H1 (cell line): ENCODE measurements at regions not wholly inside any gene's neighbourhood (a gene's known extent, or its start where the extent isn't known, plus 50 kb on each side); places are given as distances from the start of the nearest gene placed in this dataset.

Experiments
- CTCF ChIA-PET: fragments of 300-600 bp; sonication (Branson Sonifier 250); formaldehyde crosslinking; loops from one replicate; lab custom pipeline; 2021; ENCODE audit not compliant: partially characterized antibody; lab: Charles Lee
- POLR2A ChIA-PET: fragments of 300-600 bp; sonication (Branson Sonifier 250); formaldehyde crosslinking; loops from one replicate; lab custom pipeline; 2021; ENCODE audit warnings: inconsistent platforms; ENCODE audit not compliant: partially characterized antibody; lab: Charles Lee
- DNase-seq, 2 experiments: peaks; one replicate each; pipeline versions ENCODE4 v3.0.0 to v3.0.0-alpha.2; 2010 to 2022; ENCODE audit warnings: low spot score in 2 of 2, low read depth in 1 of 2, mixed read lengths in 1 of 2
- FAIRE-seq: peaks from 2 replicates; lab custom pipeline; 2011; peaks lifted over from hg19 to GRCh38; lab: Jason Lieb, UNC
- H2AFZ ChIP-seq: 2 replicates; pipeline ENCODE4 v1.8.1; 2012; ENCODE audit warnings: low read length, inconsistent platforms
- H2AK5ac ChIP-seq: 2 replicates; pipeline ENCODE4 v1.6.1; 2013; ENCODE audit warnings: low read depth, low read length
- H2BK120ac ChIP-seq: replicated peaks from 2 replicates; pipeline ENCODE3; 2013; ENCODE audit warnings: low read depth, low read length, inconsistent platforms
- H2BK12ac ChIP-seq: 2 replicates; pipeline ENCODE4 v1.6.1; 2013; ENCODE audit warnings: low read depth, low read length
- H2BK15ac ChIP-seq: 2 replicates; pipeline ENCODE4 v1.6.1; 2013; ENCODE audit warnings: low read length
- H2BK20ac ChIP-seq: 2 replicates; pipeline ENCODE4 v1.6.1; 2013; ENCODE audit warnings: low read length
- H2BK5ac ChIP-seq: 2 replicates; pipeline ENCODE4 v1.6.1; 2013; ENCODE audit warnings: low read depth, low read length
- H3K14ac ChIP-seq: 2 replicates; pipeline ENCODE4 v1.6.1; 2013; ENCODE audit warnings: inconsistent platforms; ENCODE audit not compliant: insufficient read length
- H3K18ac ChIP-seq: 2 replicates; pipeline ENCODE4 v1.6.1; 2013; ENCODE audit warnings: low read length; ENCODE audit errors: extremely low read depth
- H3K23ac ChIP-seq: 2 replicates; pipeline ENCODE4 v1.6.1; 2013; ENCODE audit warnings: inconsistent platforms; ENCODE audit not compliant: insufficient read length
- H3K23me2 ChIP-seq: 2 replicates; pipeline ENCODE4 v1.6.1; 2013; ENCODE audit warnings: low read depth, low read length
- H3K27ac ChIP-seq: 2 replicates; pipeline ENCODE4 v1.6.1; 2011; ENCODE audit warnings: low read depth, low read length, inconsistent platforms
- H3K27me3 ChIP-seq, 4 experiments: replicated peaks in 1 of 4; 1 replicate in 1 of 4; 2 replicates in 3 of 4; pipeline versions ENCODE4 v1.6.1 to v1.8.1; 2011 to 2013; ENCODE audit warnings: low read length in 3 of 4, mild to moderate bottlenecking in 3 of 4, inconsistent platforms in 2 of 4, mixed read lengths in 2 of 4, moderate library complexity in 1 of 4; ENCODE audit not compliant: control insufficient read depth in 3 of 4, insufficient read depth in 3 of 4; ENCODE audit errors: extremely low read depth in 1 of 4
- H3K36me3 ChIP-seq, 4 experiments: 2 replicates each; pipeline versions ENCODE4 v1.6.1 to v1.8.1; 2011 to 2013; ENCODE audit warnings: mild to moderate bottlenecking in 4 of 4, low read length in 3 of 4, moderate library complexity in 2 of 4, control low read depth in 1 of 4, inconsistent platforms in 1 of 4; ENCODE audit not compliant: insufficient read depth in 4 of 4, control insufficient read depth in 2 of 4
- H3K4ac ChIP-seq: replicated peaks from 2 replicates; pipeline ENCODE3; 2013; ENCODE audit warnings: low read length, low read depth, mixed read lengths, inconsistent platforms; ENCODE audit not compliant: insufficient read length
- H3K4me1 ChIP-seq, 4 experiments: replicated peaks in 1 of 4; 1 replicate in 1 of 4; 2 replicates in 3 of 4; pipeline versions ENCODE4 v1.6.1 to v1.8.1; 2011 to 2013; ENCODE audit warnings: low read length in 3 of 4, inconsistent platforms in 2 of 4, mixed read lengths in 1 of 4; ENCODE audit not compliant: insufficient read depth in 4 of 4, control insufficient read depth in 3 of 4
- H3K4me2 ChIP-seq, 2 experiments: 2 replicates each; pipeline versions ENCODE4 v1.6.1 to v1.8.1; 2011 to 2013; ENCODE audit warnings: low read depth in 2 of 2, low read length in 2 of 2, control low read depth in 1 of 2, inconsistent platforms in 1 of 2, mild to moderate bottlenecking in 1 of 2; ENCODE audit not compliant: insufficient read depth in 1 of 2
- H3K4me3 ChIP-seq, 4 experiments: fragments of 200-600, 300-600 bp in 1 of 4; sonication (generic), shearing (Covaris generic), sonication (Bioruptor Twin) in 1 of 4; 2 replicates each; pipeline versions ENCODE4 v1.5.1 to v1.8.1; 2011 to 2016; ENCODE audit warnings: low read length in 4 of 4, low read depth in 3 of 4, control low read depth in 2 of 4, inconsistent platforms in 2 of 4, mild to moderate bottlenecking in 2 of 4, mixed read lengths in 1 of 4, moderate library complexity in 1 of 4; ENCODE audit not compliant: insufficient read depth in 2 of 4; ENCODE audit errors: extremely low read depth in 1 of 4
- H3K56ac ChIP-seq: replicated peaks from 2 replicates; pipeline ENCODE3; 2013; ENCODE audit warnings: low read depth, mild to moderate bottlenecking, mixed read lengths, low read length, inconsistent platforms; ENCODE audit not compliant: insufficient read length
- H3K79me1 ChIP-seq: 2 replicates; pipeline ENCODE4 v1.6.1; 2013; ENCODE audit warnings: low read depth, low read length, control low read depth
- H3K79me2 ChIP-seq, 2 experiments: 2 replicates each; pipeline versions ENCODE4 v1.6.1 to v1.8.1; 2012 to 2013; ENCODE audit warnings: low read length in 2 of 2, mild to moderate bottlenecking in 2 of 2, inconsistent platforms in 1 of 2; ENCODE audit not compliant: insufficient read depth in 2 of 2, control insufficient read depth in 1 of 2
- H3K9ac ChIP-seq, 4 experiments: replicated peaks in 1 of 4; 1 replicate in 1 of 4; 2 replicates in 3 of 4; pipeline versions ENCODE4 v1.6.1 to v1.8.1; 2011 to 2013; ENCODE audit warnings: low read depth in 3 of 4, low read length in 3 of 4, control low read depth in 2 of 4, mild to moderate bottlenecking in 2 of 4, moderate library complexity in 2 of 4, inconsistent platforms in 1 of 4; ENCODE audit errors: extremely low read depth in 1 of 4
- H3K9me3 ChIP-seq, 2 experiments: 2 replicates each; pipeline versions ENCODE4 v1.6.1 to v1.8.1; 2012 to 2013; ENCODE audit warnings: mild to moderate bottlenecking in 2 of 2, moderate library complexity in 2 of 2, control low read depth in 1 of 2, inconsistent platforms in 1 of 2, low read depth in 1 of 2, low read length in 1 of 2, mixed read lengths in 1 of 2; ENCODE audit not compliant: insufficient read depth in 2 of 2
- H4K20me1 ChIP-seq, 2 experiments: replicated peaks in 1 of 2; 2 replicates each; pipeline versions ENCODE3 to v1.8.1; 2011 to 2013; ENCODE audit warnings: inconsistent platforms in 2 of 2, low read length in 2 of 2, mild to moderate bottlenecking in 1 of 2; ENCODE audit not compliant: insufficient read depth in 2 of 2, control insufficient read depth in 1 of 2
- H4K5ac ChIP-seq: 2 replicates; pipeline ENCODE4 v1.6.1; 2013; ENCODE audit warnings: low read length, low read depth, mixed read lengths, inconsistent platforms; ENCODE audit not compliant: insufficient read length
- H4K8ac ChIP-seq: 2 replicates; pipeline ENCODE4 v1.8.0; 2013; ENCODE audit warnings: mild to moderate bottlenecking, moderate library complexity, low read length, inconsistent platforms; ENCODE audit not compliant: insufficient read depth; ENCODE audit errors: extremely low read depth
- H4K91ac ChIP-seq: replicated peaks from 2 replicates; pipeline ENCODE3; 2013; ENCODE audit warnings: low read length, mixed read lengths, inconsistent platforms; ENCODE audit not compliant: insufficient read length
- BCL11A ChIP-seq, 2 experiments: IDR thresholded peaks; one replicate each; pipeline ENCODE4 v1.6.1; 2011; ENCODE audit warnings: low read depth in 2 of 2, low read length in 2 of 2, mild to moderate bottlenecking in 2 of 2
- CREB1 ChIP-seq: IDR thresholded peaks from 2 replicates; pipeline ENCODE4 v1.6.1; 2012; ENCODE audit warnings: inconsistent platforms
- EP300 ChIP-seq, 2 experiments: IDR thresholded peaks; 1 replicate in 1 of 2; 2 replicates in 1 of 2; pipeline ENCODE4 v1.6.1; 2011 to 2012; ENCODE audit warnings: low read depth in 2 of 2, low read length in 2 of 2, mild to moderate bottlenecking in 2 of 2, borderline replicate concordance in 1 of 2, inconsistent platforms in 1 of 2, moderate library complexity in 1 of 2
- FOSL1 ChIP-seq: IDR thresholded peaks from 2 replicates; pipeline ENCODE4 v1.6.1; 2011; ENCODE audit warnings: mild to moderate bottlenecking, low read depth, low read length, moderate library complexity; ENCODE audit not compliant: insufficient read depth
- HDAC2 ChIP-seq, 2 experiments: fragments of 300-600 bp in 1 of 2; sonication (generic) in 1 of 2; IDR thresholded peaks; 2 replicates each; pipeline ENCODE4 v1.6.1; 2011 to 2012; ENCODE audit warnings: low read depth in 2 of 2, low read length in 2 of 2, mild to moderate bottlenecking in 2 of 2, moderate library complexity in 2 of 2, borderline replicate concordance in 1 of 2, inconsistent platforms in 1 of 2
- JUND ChIP-seq: IDR thresholded peaks from 2 replicates; pipeline ENCODE4 v1.6.1; 2011; ENCODE audit warnings: mild to moderate bottlenecking, improper control_type of control experiment, low read length
- NANOG ChIP-seq: IDR thresholded peaks from 2 replicates; pipeline ENCODE4 v1.6.1; 2011; ENCODE audit warnings: low read length, low read depth, mild to moderate bottlenecking, inconsistent platforms; ENCODE audit not compliant: insufficient read depth, poor library complexity, severe bottlenecking
- SP1 ChIP-seq: IDR thresholded peaks from 2 replicates; pipeline ENCODE4 v1.6.1; 2011; ENCODE audit warnings: low read depth, low read length
- SP2 ChIP-seq: IDR thresholded peaks from 2 replicates; pipeline ENCODE4 v1.6.1; 2012; ENCODE audit warnings: mild to moderate bottlenecking, low read length, inconsistent platforms
- WGBS, 2 experiments: shearing (Covaris generic) in 1 of 2; methylation state at CpG; one replicate each; pipeline versions ENCODE4 v1.1.6 to v1.1.7; 2013 to 2015; ENCODE audit warnings: low lambda C conversion rate in 2 of 2, mixed read lengths in 2 of 2, inconsistent platforms in 1 of 2, low coverage in 1 of 2, missing lambda C conversion rate in 1 of 2; ENCODE audit not compliant: insufficient replicate concordance in 2 of 2, insufficient coverage in 1 of 2, insufficient read length in 1 of 2; ENCODE audit errors: extremely low coverage in 1 of 2, missing lambda C conversion rate in 1 of 2; 5-methylcytosine and 5-hydroxymethylcytosine counted together

DNA sequence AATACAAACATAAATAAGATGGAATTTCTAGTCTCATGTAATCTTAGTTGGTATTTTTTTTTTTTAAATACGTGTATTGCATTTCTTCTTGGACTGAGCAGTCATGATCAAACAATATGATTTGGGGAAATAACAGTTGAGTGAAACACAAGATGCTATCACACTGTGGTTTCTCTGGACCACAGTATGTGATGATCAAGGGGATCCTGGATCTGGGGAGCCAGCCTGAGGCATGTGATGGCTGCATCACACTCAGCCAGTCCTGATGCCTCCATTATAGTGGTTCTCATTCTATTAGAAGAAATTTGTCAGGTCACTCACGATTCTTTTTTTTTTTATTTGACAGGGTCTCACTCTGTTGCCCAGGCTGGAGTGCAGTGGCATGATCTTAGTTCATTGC lies 495.9 kb upstream of the POT1 start:
- H3K36me3 ChIP-seq: no peaks in the 10 kb centered on the region
- no peak overlapping the region for H2BK20ac ChIP-seq
- no peak overlapping the region for H2BK15ac ChIP-seq
- no peaks in the 10 kb centered on the region for H3K4me1 ChIP-seq
- no peak overlapping the region for H3K4me3 ChIP-seq
- H3K23ac ChIP-seq: no peak overlapping the region
- H3K23me2 ChIP-seq: no peaks in the 10 kb centered on the region
- H2BK120ac ChIP-seq: no peak overlapping the region
- H4K8ac ChIP-seq: no peak overlapping the region
- DNase-seq (no peak), FAIRE-seq (no peak)
- H2AFZ ChIP-seq: no peak overlapping the region
- no peak overlapping the region for H3K14ac ChIP-seq
- ChIA-PET POLR2A (no interaction called here), CTCF (interaction anchor here (0.8 kb wide), 1 partner anchor 15 kb away, joined by 3 read pairs; no protein-coding TSS in a partner anchor)
- H3K27me3 ChIP-seq: no peaks in the 10 kb centered on the region
- no peak overlapping the region for H4K91ac ChIP-seq
- no peak overlapping the region for H3K4me2 ChIP-seq
- H2BK5ac ChIP-seq: no peak overlapping the region
- no peak overlapping the region for H3K27ac ChIP-seq
- H3K56ac ChIP-seq: no peak overlapping the region
- no peak overlapping the region for H3K9ac ChIP-seq
- H4K20me1 ChIP-seq: no peaks in the 10 kb centered on the region
- no peaks in the 10 kb centered on the region for H3K79me2 ChIP-seq
- no peak overlapping the region for H3K18ac ChIP-seq
- H3K9me3 ChIP-seq: no peaks in the 10 kb centered on the region
- H4K5ac ChIP-seq: no peak overlapping the region
- H3K4ac ChIP-seq: no peak overlapping the region
- no peaks in the 10 kb centered on the region for H3K79me1 ChIP-seq
- H2AK5ac ChIP-seq: no peak overlapping the region
- H2BK12ac ChIP-seq: no peak overlapping the region
- WGBS, 2 experiments: 100% methylated on average over 2 of the region's 2 CpGs; no CpG with 5 or more reads in 1 of the 2 experiments
- TF ChIP-seq SP1 (no peak), NANOG (no peak), SP2 (no peak), FOSL1 (no peak), HDAC2 (IDR thresholded peaks at IDR 0.05; ENCODE audit: borderline replicate concordance in 1 of 2, low read depth in 2 of 2, low read length in 2 of 2) (no peak), EP300 (IDR thresholded peaks at IDR 0.05; ENCODE audit: borderline replicate concordance in 1 of 2, low read depth in 2 of 2, low read length in 2 of 2) (no peak), JUND (no peak), CREB1 (no peak), BCL11A (IDR thresholded peaks at IDR 0.05; ENCODE audit: low read depth in 2 of 2, low read length in 2 of 2) (no peak)
